Peyer's patch (tissue), 4 donors: ENCODE measurements at regions not wholly inside any gene's neighbourhood (a gene's known extent, or its start where the extent isn't known, plus 50 kb on each side); places are given as distances from the start of the nearest gene placed in this dataset.
"Not testable (repeated sequence)": the region's sequence is repeated elsewhere in the genome, so short reads cannot be mapped to it uniquely, and the experiment has no call there.

Experiments
- CTCF ChIP-seq, 6 experiments: fragments of 450-650 bp in 4 of 6; fragments of 200-600 bp in 2 of 6; sonication (generic) in 1 of 6; IDR thresholded peaks; one replicate each; pipeline ENCODE4 v1.5.1; 2017 to 2019; ENCODE audit warnings: antibody characterized with exemption in 6 of 6, mild to moderate bottlenecking in 3 of 6, moderate library complexity in 1 of 6
- POLR2A ChIP-seq, 2 donors: fragments of 450-650 bp; IDR thresholded peaks; one replicate each; pipeline ENCODE4 v1.5.1; 2017; ENCODE audit warnings: antibody characterized with exemption in 2 of 2, mild to moderate bottlenecking in 2 of 2, moderate library complexity in 2 of 2

GRCh38 chr22:25335276-25335675 lies 115.8 kb downstream of the CRYBB2 start:
- not testable (repeated sequence) for TF ChIP-seq POLR2A, CTCF (IDR thresholded peaks at IDR 0.05)
